ENCODE measurements at regions not wholly inside any gene's neighbourhood (a gene's known extent, or its start where the extent isn't known, plus 50 kb on each side); places are given as distances from the start of the nearest gene placed in this dataset.

DNA sequence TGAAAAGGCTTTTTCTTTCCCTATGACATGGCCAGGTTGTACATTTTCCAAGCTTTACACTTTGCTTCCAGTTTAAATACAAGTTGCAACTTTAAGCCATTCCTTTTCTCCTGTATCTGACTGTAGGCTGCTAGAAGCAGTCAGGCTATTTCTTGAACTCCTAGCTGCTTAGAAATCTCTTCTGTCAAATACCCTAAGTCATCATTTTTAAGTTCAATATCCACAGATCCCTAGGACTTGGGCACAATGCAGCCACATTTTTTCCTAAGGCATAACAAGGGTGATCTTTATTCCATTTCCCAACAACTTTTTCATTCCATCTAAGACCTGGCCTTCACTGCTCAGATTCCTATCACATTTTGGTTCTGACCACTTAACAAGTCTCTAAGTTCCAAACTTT is 142.7 kb upstream of the TUBA3C start:
- TF ChIP-seq, protein P1, sequence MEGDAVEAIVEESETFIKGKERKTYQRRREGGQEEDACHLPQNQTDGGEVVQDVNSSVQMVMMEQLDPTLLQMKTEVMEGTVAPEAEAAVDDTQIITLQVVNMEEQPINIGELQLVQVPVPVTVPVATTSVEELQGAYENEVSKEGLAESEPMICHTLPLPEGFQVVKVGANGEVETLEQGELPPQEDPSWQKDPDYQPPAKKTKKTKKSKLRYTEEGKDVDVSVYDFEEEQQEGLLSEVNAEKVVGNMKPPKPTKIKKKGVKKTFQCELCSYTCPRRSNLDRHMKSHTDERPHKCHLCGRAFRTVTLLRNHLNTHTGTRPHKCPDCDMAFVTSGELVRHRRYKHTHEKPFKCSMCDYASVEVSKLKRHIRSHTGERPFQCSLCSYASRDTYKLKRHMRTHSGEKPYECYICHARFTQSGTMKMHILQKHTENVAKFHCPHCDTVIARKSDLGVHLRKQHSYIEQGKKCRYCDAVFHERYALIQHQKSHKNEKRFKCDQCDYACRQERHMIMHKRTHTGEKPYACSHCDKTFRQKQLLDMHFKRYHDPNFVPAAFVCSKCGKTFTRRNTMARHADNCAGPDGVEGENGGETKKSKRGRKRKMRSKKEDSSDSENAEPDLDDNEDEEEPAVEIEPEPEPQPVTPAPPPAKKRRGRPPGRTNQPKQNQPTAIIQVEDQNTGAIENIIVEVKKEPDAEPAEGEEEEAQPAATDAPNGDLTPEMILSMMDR (IDR thresholded peaks at IDR 0.05), result no peak
- no peak for TF ChIP-seq POLR2A (IDR thresholded peaks at IDR 0.05)
- TF ChIP-seq EP300 (IDR thresholded peaks at IDR 0.05), result no peak

Measured in stomach (tissue), 4 donors.